Fibroblast of skin of back (primary cell): ENCODE measurements at regions not wholly inside any gene's neighbourhood (a gene's known extent, or its start where the extent isn't known, plus 50 kb on each side); places are given as distances from the start of the nearest gene placed in this dataset.
"Not testable (repeated sequence)": the region's sequence is repeated elsewhere in the genome, so short reads cannot be mapped to it uniquely, and the experiment has no call there.

Experiments used
- DNase-seq: peaks from one replicate; pipeline ENCODE4 v3.0.0-alpha.2; 2013

GRCh38 chr12:126210448-126210847, 1145.2 kb downstream of the AACS start:
- DNase-seq: no peak

GRCh38 chr12:126212824-126213223, 1147.6 kb downstream of the AACS start:
- no peak for DNase-seq

- no peak for DNase-seq
Observed at GRCh38 chr12:126218697-126219096, 1153.5 kb downstream of the AACS start.

GRCh38 chr12:126219139-126219538, 1153.9 kb downstream of the AACS start:
- DNase-seq: no peak

GRCh38 chr12:126219654-126220279, 1154.5 kb downstream of the AACS start:
- DNase-seq: peak; percentile 9

GRCh38 chr12:126224032-126224431, 1158.8 kb downstream of the AACS start:
- no peak for DNase-seq

- no peak for DNase-seq
Observed at GRCh38 chr12:126228936-126229335, 1163.7 kb downstream of the AACS start.

- no peak for DNase-seq
Observed at GRCh38 chr12:126232711-126233110, 1167.5 kb downstream of the AACS start.

GRCh38 chr12:126233625-126234024, 1168.4 kb downstream of the AACS start:
- DNase-seq: no peak

- DNase-seq: no peak
Observed at GRCh38 chr12:126243814-126244440, 1178.7 kb downstream of the AACS start.

- DNase-seq: no peak
Observed at GRCh38 chr12:126247936-126248335, 1182.7 kb downstream of the AACS start.

GRCh38 chr12:126248871-126249403, 1183.7 kb downstream of the AACS start:
- DNase-seq: no peak

GRCh38 chr12:126258190-126258589, 1193.0 kb downstream of the AACS start:
- DNase-seq: no peak

- DNase-seq: no peak
Observed at GRCh38 chr12:126262829-126263228, 1197.6 kb downstream of the AACS start.

- no peak for DNase-seq
Observed at GRCh38 chr12:126268222-126268621, 1203.0 kb downstream of the AACS start.

GRCh38 chr12:126271159-126271558, 1205.9 kb downstream of the AACS start:
- no peak for DNase-seq

GRCh38 chr12:126282691-126283090, 1217.5 kb downstream of the AACS start:
- no peak for DNase-seq

GRCh38 chr12:126286203-126286602, 1221.0 kb downstream of the AACS start:
- DNase-seq: no peak

- DNase-seq: no peak
Observed at GRCh38 chr12:126290456-126290855, 1225.2 kb downstream of the AACS start.

- not testable (repeated sequence) for DNase-seq
Observed at GRCh38 chr12:126291987-126292386, 1226.8 kb downstream of the AACS start.

GRCh38 chr12:126295652-126296051, 1230.4 kb downstream of the AACS start:
- no peak for DNase-seq

- DNase-seq: no peak
Observed at GRCh38 chr12:126309278-126309677, 1244.0 kb downstream of the AACS start.

GRCh38 chr12:126312457-126312856, 1247.2 kb downstream of the AACS start:
- no peak for DNase-seq

- no peak for DNase-seq
Observed at GRCh38 chr12:126316411-126316810, 1251.2 kb downstream of the AACS start.
